PC-3 (cell line): ENCODE measurements at regions not wholly inside any gene's neighbourhood (a gene's known extent, or its start where the extent isn't known, plus 50 kb on each side); places are given as distances from the start of the nearest gene placed in this dataset.

Experiments used
- CTCF ChIP-seq: fragments of 300-600 bp; sonication (generic); conservative IDR thresholded peaks from 2 replicates; pipeline ENCODE4 v1.5.1; 2017; ENCODE audit warnings: antibody characterized with exemption, low read depth, mild to moderate bottlenecking, low read length
- EZH2 ChIP-seq: fragments of 300-600 bp; sonication (generic); IDR thresholded peaks from one replicate; pipeline ENCODE4 v1.6.1; 2017; ENCODE audit warnings: antibody characterized with exemption, mild to moderate bottlenecking, low read length; ENCODE audit not compliant: unreplicated experiment
- EZH2phosphoT487 ChIP-seq: fragments of 300-600 bp; sonication (generic); IDR thresholded peaks from 2 replicates; pipeline ENCODE4 v1.6.1; 2018; ENCODE audit warnings: mild to moderate bottlenecking, antibody characterized with exemption, low read length, borderline replicate concordance

- TF ChIP-seq EZH2phosphoT487 (no peak), CTCF (no peak), EZH2 (no peak)
Measured at GRCh38 chr4:27662426-27662825, 801.8 kb downstream of the STIM2 start.
